OCI-LY3 (cell line): ENCODE measurements at regions not wholly inside any gene's neighbourhood (a gene's known extent, or its start where the extent isn't known, plus 50 kb on each side); places are given as distances from the start of the nearest gene placed in this dataset.

ENCODE experiments used
- EZH2phosphoT487 ChIP-seq: fragments of 200-600 bp; shearing (Covaris generic); IDR thresholded peaks from 2 replicates; pipeline ENCODE4 v1.6.1; 2018; ENCODE audit warnings: antibody characterized with exemption, mixed run types, low read depth
- TF ChIP-seq, protein P1 (sequence below): fragments of 200-600, 300-600 bp; sonication (generic); IDR thresholded peaks from 2 replicates; pipeline ENCODE4 v1.5.1; 2014; ENCODE audit warnings: antibody characterized with exemption, low read length, low read depth

DNA sequence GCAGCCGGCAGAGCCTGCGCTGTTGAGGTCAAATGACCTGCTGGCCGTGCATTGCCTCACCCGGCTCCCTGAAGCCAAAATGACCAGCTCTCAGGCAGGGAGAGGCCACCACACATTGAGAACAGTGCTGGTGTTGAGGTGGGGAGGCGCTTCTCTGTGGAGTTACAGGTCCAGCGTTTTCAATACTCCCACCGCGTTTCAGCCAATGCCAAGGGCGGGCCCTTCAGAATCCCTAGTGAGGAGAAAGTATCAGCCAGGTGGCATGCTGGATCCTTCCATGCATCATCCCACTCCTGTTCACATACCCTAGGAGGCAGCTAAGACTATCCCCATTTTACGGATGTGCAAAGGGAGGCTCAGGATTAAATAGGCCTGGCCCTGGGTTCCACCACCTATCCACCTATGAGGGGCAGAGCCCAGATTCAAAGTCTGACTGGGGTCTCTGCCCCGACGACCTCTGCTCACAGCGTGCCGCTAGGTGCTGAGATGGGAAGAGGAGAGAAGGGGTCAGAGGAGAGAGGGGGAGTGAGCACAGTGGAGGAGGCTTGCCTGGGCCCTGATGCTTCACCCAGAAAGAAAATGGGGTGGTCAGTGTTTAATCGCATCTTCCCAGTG, 137.6 kb upstream of the ID2 start:
- TF ChIP-seq, protein P1, sequence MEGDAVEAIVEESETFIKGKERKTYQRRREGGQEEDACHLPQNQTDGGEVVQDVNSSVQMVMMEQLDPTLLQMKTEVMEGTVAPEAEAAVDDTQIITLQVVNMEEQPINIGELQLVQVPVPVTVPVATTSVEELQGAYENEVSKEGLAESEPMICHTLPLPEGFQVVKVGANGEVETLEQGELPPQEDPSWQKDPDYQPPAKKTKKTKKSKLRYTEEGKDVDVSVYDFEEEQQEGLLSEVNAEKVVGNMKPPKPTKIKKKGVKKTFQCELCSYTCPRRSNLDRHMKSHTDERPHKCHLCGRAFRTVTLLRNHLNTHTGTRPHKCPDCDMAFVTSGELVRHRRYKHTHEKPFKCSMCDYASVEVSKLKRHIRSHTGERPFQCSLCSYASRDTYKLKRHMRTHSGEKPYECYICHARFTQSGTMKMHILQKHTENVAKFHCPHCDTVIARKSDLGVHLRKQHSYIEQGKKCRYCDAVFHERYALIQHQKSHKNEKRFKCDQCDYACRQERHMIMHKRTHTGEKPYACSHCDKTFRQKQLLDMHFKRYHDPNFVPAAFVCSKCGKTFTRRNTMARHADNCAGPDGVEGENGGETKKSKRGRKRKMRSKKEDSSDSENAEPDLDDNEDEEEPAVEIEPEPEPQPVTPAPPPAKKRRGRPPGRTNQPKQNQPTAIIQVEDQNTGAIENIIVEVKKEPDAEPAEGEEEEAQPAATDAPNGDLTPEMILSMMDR, result no peak
- no peak for TF ChIP-seq EZH2phosphoT487
